GM12891 (cell line): ENCODE measurements at regions not wholly inside any gene's neighbourhood (a gene's known extent, or its start where the extent isn't known, plus 50 kb on each side); places are given as distances from the start of the nearest gene placed in this dataset.

Source experiments
- PAX5 ChIP-seq: IDR thresholded peaks from 2 replicates; pipeline ENCODE4 v1.6.1; 2011; ENCODE audit warnings: low read length, moderate library complexity, mild to moderate bottlenecking; ENCODE audit not compliant: insufficient read depth, severe bottlenecking
- POLR2A ChIP-seq: IDR thresholded peaks from 2 replicates; pipeline ENCODE4 v1.6.1; 2011; ENCODE audit warnings: low read depth, low read length, control low read depth
- POLR2AphosphoS5 ChIP-seq: IDR thresholded peaks from 2 replicates; pipeline ENCODE4 v1.6.1; 2011; ENCODE audit warnings: low read depth, low read length, control low read depth
- POU2F2 ChIP-seq: IDR thresholded peaks from 2 replicates; pipeline ENCODE4 v1.6.1; 2011; ENCODE audit warnings: low read depth, mild to moderate bottlenecking, control low read depth, low read length, moderate library complexity
- SPI1 ChIP-seq: IDR thresholded peaks from 2 replicates; pipeline ENCODE4 v1.6.1; 2011; ENCODE audit warnings: low read depth, low read length, control low read depth
- TAF1 ChIP-seq: IDR thresholded peaks from 2 replicates; pipeline ENCODE4 v1.6.1; 2011; ENCODE audit warnings: low read depth, low read length, control low read depth

GRCh38 chr4:179626687-179627086 is 2184.4 kb upstream of the AGA start:
- TF ChIP-seq SPI1, result no peak
- TF ChIP-seq POLR2AphosphoS5, result no peak
- no peak for TF ChIP-seq POLR2A
- TF ChIP-seq TAF1, result no peak
- TF ChIP-seq PAX5, result no peak
- TF ChIP-seq POU2F2, result no peak
